ENCODE measurements at regions not wholly inside any gene's neighbourhood (a gene's known extent, or its start where the extent isn't known, plus 50 kb on each side); places are given as distances from the start of the nearest gene placed in this dataset.

- no peaks in the 10 kb centered on the region for H3K27me3 ChIP-seq (ENCODE audit: control insufficient read depth, insufficient read depth, low read length)
- no peak overlapping the region for H3K4me3 ChIP-seq (ENCODE audit: low read depth, low read length)
- H3K36me3 ChIP-seq (ENCODE audit: control insufficient read depth, insufficient read depth, low read length), result no peaks in the 10 kb centered on the region
- ChIA-PET CTCF (no interaction called here), POLR2A (no interaction called here)
- no peak for DNase-seq (ENCODE audit: low read depth)
- TF ChIP-seq, protein P1, sequence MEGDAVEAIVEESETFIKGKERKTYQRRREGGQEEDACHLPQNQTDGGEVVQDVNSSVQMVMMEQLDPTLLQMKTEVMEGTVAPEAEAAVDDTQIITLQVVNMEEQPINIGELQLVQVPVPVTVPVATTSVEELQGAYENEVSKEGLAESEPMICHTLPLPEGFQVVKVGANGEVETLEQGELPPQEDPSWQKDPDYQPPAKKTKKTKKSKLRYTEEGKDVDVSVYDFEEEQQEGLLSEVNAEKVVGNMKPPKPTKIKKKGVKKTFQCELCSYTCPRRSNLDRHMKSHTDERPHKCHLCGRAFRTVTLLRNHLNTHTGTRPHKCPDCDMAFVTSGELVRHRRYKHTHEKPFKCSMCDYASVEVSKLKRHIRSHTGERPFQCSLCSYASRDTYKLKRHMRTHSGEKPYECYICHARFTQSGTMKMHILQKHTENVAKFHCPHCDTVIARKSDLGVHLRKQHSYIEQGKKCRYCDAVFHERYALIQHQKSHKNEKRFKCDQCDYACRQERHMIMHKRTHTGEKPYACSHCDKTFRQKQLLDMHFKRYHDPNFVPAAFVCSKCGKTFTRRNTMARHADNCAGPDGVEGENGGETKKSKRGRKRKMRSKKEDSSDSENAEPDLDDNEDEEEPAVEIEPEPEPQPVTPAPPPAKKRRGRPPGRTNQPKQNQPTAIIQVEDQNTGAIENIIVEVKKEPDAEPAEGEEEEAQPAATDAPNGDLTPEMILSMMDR (IDR thresholded peaks at IDR 0.05; ENCODE audit: insufficient read depth, low read depth, low read length), result no peak
Observed at GRCh38 chr1:29427614-29428279, 191.4 kb downstream of the PTPRU start.

DNA sequence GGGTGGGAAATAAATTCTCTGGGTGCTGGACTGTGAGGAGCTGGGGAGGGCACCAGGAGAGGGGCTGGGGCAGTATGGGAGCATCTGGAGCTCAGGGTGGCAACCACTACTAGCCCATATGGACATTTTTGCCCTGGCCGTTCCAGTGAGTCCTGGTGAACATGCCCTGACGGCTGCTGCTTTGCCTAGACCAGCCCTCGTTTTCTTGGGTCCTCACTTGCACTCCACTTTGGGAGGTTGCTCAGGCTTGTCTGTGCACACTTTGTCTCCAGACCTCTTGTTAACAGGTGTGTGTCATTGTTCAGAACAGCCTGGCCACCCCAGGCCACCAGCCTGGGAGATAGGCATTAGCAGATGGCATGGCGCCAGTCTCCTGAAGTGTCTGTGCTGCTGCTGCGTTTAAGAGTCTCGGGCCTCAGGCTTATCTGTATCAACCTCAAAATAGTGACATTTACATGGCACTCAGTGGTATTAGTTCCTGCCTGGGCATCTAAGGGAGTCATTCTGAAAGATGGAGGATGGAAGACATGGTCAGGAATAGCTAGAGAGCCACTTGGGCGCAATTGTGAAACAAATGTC lies 190.5 kb downstream of the PTPRU start:
- Histone ChIP-seq H3K27me3 (ENCODE audit: control insufficient read depth, insufficient read depth, low read length) (no peaks in the 10 kb centered on the region), H3K36me3 (ENCODE audit: control insufficient read depth, insufficient read depth, low read length) (no peaks in the 10 kb centered on the region), H3K4me3 (ENCODE audit: low read depth, low read length) (no peak overlapping the region)
- ChIA-PET CTCF (no interaction called here), POLR2A (no interaction called here)
- TF ChIP-seq, protein P1 (IDR thresholded peaks at IDR 0.05; ENCODE audit: insufficient read depth, low read depth, low read length), result no peak
- DNase-seq (ENCODE audit: low read depth), result no peak

GRCh38 chr1:29425631-29426030 lies 189.3 kb downstream of the PTPRU start:
- TF ChIP-seq, protein P1 (IDR thresholded peaks at IDR 0.05; ENCODE audit: insufficient read depth, low read depth, low read length), result no peak
- H3K27me3 ChIP-seq (ENCODE audit: control insufficient read depth, insufficient read depth, low read length), result no peaks in the 10 kb centered on the region
- no peak for DNase-seq (ENCODE audit: low read depth)
- no peaks in the 10 kb centered on the region for H3K36me3 ChIP-seq (ENCODE audit: control insufficient read depth, insufficient read depth, low read length)
- H3K4me3 ChIP-seq (ENCODE audit: low read depth, low read length), result no peak overlapping the region
- POLR2A ChIA-PET, result no interaction called here
- CTCF ChIA-PET, result no interaction called here

DNA sequence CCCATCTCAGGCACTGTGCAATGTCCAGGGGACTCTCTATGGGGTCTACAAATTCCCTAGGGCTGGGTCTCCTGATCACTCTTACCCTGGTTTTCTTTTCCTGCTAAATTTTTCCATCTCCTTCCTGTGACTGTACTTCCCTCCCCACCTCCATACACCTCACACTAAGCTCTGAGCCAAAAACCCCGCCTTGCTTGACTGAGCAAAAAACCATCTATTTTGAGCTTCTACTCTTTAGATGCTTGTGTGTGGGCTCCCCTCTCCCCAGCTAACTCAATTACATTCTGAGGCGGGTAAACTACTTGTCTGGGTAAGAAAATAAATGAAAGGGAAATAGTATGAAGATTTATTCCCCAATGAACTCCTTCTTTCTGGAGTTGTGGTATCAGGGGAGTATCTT lies 187.9 kb downstream of the PTPRU start:
- no peak for DNase-seq (ENCODE audit: low read depth)
- H3K27me3 ChIP-seq (ENCODE audit: control insufficient read depth, insufficient read depth, low read length), result no peaks in the 10 kb centered on the region
- POLR2A ChIA-PET, result no interaction called here
- no peak overlapping the region for H3K4me3 ChIP-seq (ENCODE audit: low read depth, low read length)
- CTCF ChIA-PET, result no interaction called here
- TF ChIP-seq, protein P1 (IDR thresholded peaks at IDR 0.05; ENCODE audit: insufficient read depth, low read depth, low read length), result no peak
- no peaks in the 10 kb centered on the region for H3K36me3 ChIP-seq (ENCODE audit: control insufficient read depth, insufficient read depth, low read length)

DNA sequence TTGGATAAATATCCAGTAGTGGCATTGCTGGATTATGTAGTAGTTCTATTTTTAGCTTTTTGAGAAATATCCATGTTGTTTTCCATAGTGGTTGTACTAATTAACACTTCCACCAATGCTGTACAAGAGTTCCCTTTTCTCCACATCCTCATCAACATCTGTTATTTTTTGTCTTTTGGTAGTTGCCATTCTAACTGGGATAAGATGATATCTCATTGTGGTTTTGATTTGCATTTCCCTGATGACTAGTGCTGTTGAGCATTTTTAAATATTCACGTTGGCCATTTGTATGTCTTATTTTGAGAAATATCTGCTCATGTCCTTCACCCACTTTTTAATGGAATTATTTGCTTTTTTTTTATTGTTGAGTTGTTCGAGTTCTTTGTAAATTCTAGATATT lies 183.9 kb downstream of the PTPRU start:
- H3K36me3 ChIP-seq (ENCODE audit: control insufficient read depth, insufficient read depth, low read length), result no peaks in the 10 kb centered on the region
- H3K4me3 ChIP-seq (ENCODE audit: low read depth, low read length), result no peak overlapping the region
- TF ChIP-seq, protein P1 (IDR thresholded peaks at IDR 0.05; ENCODE audit: insufficient read depth, low read depth, low read length), result no peak
- no peaks in the 10 kb centered on the region for H3K27me3 ChIP-seq (ENCODE audit: control insufficient read depth, insufficient read depth, low read length)
- DNase-seq (ENCODE audit: low read depth), result no peak
- ChIA-PET CTCF (interaction anchor here (0.7 kb wide), 1 partner anchor 10 kb away, joined by 3 read pairs; no protein-coding TSS in a partner anchor), POLR2A (no interaction called here)

Measured in BJ (cell line).